Epithelial cell of esophagus (primary cell): ENCODE measurements at regions not wholly inside any gene's neighbourhood (a gene's known extent, or its start where the extent isn't known, plus 50 kb on each side); places are given as distances from the start of the nearest gene placed in this dataset.

Experiments
- DNase-seq: peaks from one replicate; pipeline ENCODE4 v3.0.0; 2010; ENCODE audit warnings: low read depth
- H3K4me3 ChIP-seq: 2 replicates; pipeline ENCODE4 v1.5.1; 2011; ENCODE audit warnings: mild to moderate bottlenecking, low read length, control low read depth
- CTCF ChIP-seq: IDR thresholded peaks from 2 replicates; pipeline ENCODE4 v1.5.1; 2011; ENCODE audit warnings: low read depth, mild to moderate bottlenecking, low read length, control low read depth, inconsistent platforms; ENCODE audit not compliant: insufficient read depth; ENCODE audit errors: missing control alignments

- no peak for TF ChIP-seq CTCF
- DNase-seq: no peak
- H3K4me3 ChIP-seq: no peak overlapping the region
Observed at GRCh38 chr2:156691014-156691413, 254.8 kb downstream of the GPD2 start.

- no peak overlapping the region for H3K4me3 ChIP-seq
- TF ChIP-seq CTCF: no peak
- no peak for DNase-seq
Observed at GRCh38 chr2:156695020-156695419, 258.8 kb downstream of the GPD2 start.

GRCh38 chr2:156695595-156695994 is 259.4 kb downstream of the GPD2 start:
- TF ChIP-seq CTCF: no peak
- no peak overlapping the region for H3K4me3 ChIP-seq
- no peak for DNase-seq

GRCh38 chr2:156697906-156698305 is 261.7 kb downstream of the GPD2 start:
- DNase-seq: no peak
- no peak for TF ChIP-seq CTCF
- no peak overlapping the region for H3K4me3 ChIP-seq

- no peak for DNase-seq
- TF ChIP-seq CTCF: no peak
- H3K4me3 ChIP-seq: no peak overlapping the region
Observed at GRCh38 chr2:156700681-156701080, 264.5 kb downstream of the GPD2 start.

GRCh38 chr2:156702541-156702940 is 266.4 kb downstream of the GPD2 start:
- no peak for TF ChIP-seq CTCF
- no peak overlapping the region for H3K4me3 ChIP-seq
- DNase-seq: no peak

GRCh38 chr2:156703642-156704041 is 267.5 kb downstream of the GPD2 start:
- no peak for TF ChIP-seq CTCF
- DNase-seq: no peak
- H3K4me3 ChIP-seq: no peak overlapping the region
